Brain microvascular endothelial cell (primary cell): ENCODE measurements at regions not wholly inside any gene's neighbourhood (a gene's known extent, or its start where the extent isn't known, plus 50 kb on each side); places are given as distances from the start of the nearest gene placed in this dataset.

Source experiments
- DNase-seq: peaks from one replicate; pipeline ENCODE4 v3.0.0-alpha.2; 2020
- H3K27ac ChIP-seq: fragments of 250-450 bp; sonication (Bioruptor Pico); 2 replicates; pipeline ENCODE4 v1.5.1; 2020; ENCODE audit warnings: mild to moderate bottlenecking, moderate library complexity
- H3K27me3 ChIP-seq: fragments of 250-450 bp; sonication (Bioruptor Pico); replicated peaks from 2 replicates; pipeline ENCODE4 v1.5.1; 2020; ENCODE audit warnings: mild to moderate bottlenecking
- H3K36me3 ChIP-seq: fragments of 250-450 bp; sonication (Bioruptor Pico); replicated peaks from 2 replicates; pipeline ENCODE4 v1.5.1; 2020; ENCODE audit warnings: mild to moderate bottlenecking
- H3K4me3 ChIP-seq: 2 replicates; pipeline ENCODE4 v1.5.1; 2011; ENCODE audit warnings: low read depth, mild to moderate bottlenecking, control low read depth, low read length, moderate library complexity
- CTCF ChIP-seq: IDR thresholded peaks from 2 replicates; pipeline ENCODE4 v1.5.1; 2011; ENCODE audit warnings: low read depth, mild to moderate bottlenecking, moderate library complexity, low read length, control low read depth, inconsistent platforms; ENCODE audit errors: missing control alignments
- in situ Hi-C: cut with HindIII; loops from 2 replicates; pipeline ENCODE4 v1.10.0; 2017; ENCODE audit warnings: low sequenced_read_pairs, low pct_ligation_motif_present

- DNase-seq: peak; percentile 61
- Histone ChIP-seq H3K27me3 (no peaks in the 10 kb centered on the region), H3K36me3 (no peaks in the 10 kb centered on the region), H3K4me3 (peak overlapping the region; percentile 57), H3K27ac (no peak overlapping the region)
- peak; percentile 96 for TF ChIP-seq CTCF
- in situ Hi-C loops: no loop called here
These were observed 137.1 kb upstream of the SLC24A2 start for GRCh38 chr9:19925674-19926503.

GRCh38 chr9:19924080-19924479 lies 135.2 kb upstream of the SLC24A2 start:
- H3K27ac ChIP-seq: no peak overlapping the region
- no peaks in the 10 kb centered on the region for H3K36me3 ChIP-seq
- in situ Hi-C loops: loop anchor here (25.0 kb wide), 1 partner anchor 437 kb away; no protein-coding TSS in a partner anchor
- TF ChIP-seq CTCF: no peak
- no peak overlapping the region for H3K4me3 ChIP-seq
- no peaks in the 10 kb centered on the region for H3K27me3 ChIP-seq
- no peak for DNase-seq

- Histone ChIP-seq H3K4me3 (no peak overlapping the region), H3K27me3 (no peaks in the 10 kb centered on the region), H3K36me3 (no peaks in the 10 kb centered on the region), H3K27ac (no peak overlapping the region)
- in situ Hi-C loops: loop anchor here (25.0 kb wide), 1 partner anchor 435 kb away; no protein-coding TSS in a partner anchor
- DNase-seq: peak; percentile 72
- TF ChIP-seq CTCF: peak; percentile 76
These were observed 133.8 kb upstream of the SLC24A2 start for GRCh38 chr9:19922476-19923118.

- Histone ChIP-seq H3K27ac (no peak overlapping the region), H3K27me3 (no peaks in the 10 kb centered on the region), H3K36me3 (no peaks in the 10 kb centered on the region), H3K4me3 (no peak overlapping the region)
- TF ChIP-seq CTCF: no peak
- in situ Hi-C loops: loop anchor here (25.0 kb wide), 1 partner anchor 433 kb away; no protein-coding TSS in a partner anchor
- no peak for DNase-seq
These were observed 131.6 kb upstream of the SLC24A2 start for GRCh38 chr9:19920401-19920800.

GRCh38 chr9:19918630-19919029 lies 129.8 kb upstream of the SLC24A2 start:
- no peak for DNase-seq
- H3K4me3 ChIP-seq: no peak overlapping the region
- no peak overlapping the region for H3K27ac ChIP-seq
- H3K27me3 ChIP-seq: no peaks in the 10 kb centered on the region
- TF ChIP-seq CTCF: no peak
- no peaks in the 10 kb centered on the region for H3K36me3 ChIP-seq
- in situ Hi-C loops: loop anchor here (25.0 kb wide), 1 partner anchor 431 kb away; no protein-coding TSS in a partner anchor
